Stimulated activated CD8-positive, alpha-beta memory T cell treated with anti-CD3 and anti-CD28 coated beads, Interleukin-12 subunit alpha, Interleukin-12 subunit beta, amount 100 ng/mL, for 4 hours (primary cell): ENCODE measurements at regions not wholly inside any gene's neighbourhood (a gene's known extent, or its start where the extent isn't known, plus 50 kb on each side); places are given as distances from the start of the nearest gene placed in this dataset.

Source experiments
- DNase-seq: peaks from one replicate; pipeline ENCODE4 v3.0.0-alpha.2; 2020; ENCODE audit warnings: low read depth

DNA sequence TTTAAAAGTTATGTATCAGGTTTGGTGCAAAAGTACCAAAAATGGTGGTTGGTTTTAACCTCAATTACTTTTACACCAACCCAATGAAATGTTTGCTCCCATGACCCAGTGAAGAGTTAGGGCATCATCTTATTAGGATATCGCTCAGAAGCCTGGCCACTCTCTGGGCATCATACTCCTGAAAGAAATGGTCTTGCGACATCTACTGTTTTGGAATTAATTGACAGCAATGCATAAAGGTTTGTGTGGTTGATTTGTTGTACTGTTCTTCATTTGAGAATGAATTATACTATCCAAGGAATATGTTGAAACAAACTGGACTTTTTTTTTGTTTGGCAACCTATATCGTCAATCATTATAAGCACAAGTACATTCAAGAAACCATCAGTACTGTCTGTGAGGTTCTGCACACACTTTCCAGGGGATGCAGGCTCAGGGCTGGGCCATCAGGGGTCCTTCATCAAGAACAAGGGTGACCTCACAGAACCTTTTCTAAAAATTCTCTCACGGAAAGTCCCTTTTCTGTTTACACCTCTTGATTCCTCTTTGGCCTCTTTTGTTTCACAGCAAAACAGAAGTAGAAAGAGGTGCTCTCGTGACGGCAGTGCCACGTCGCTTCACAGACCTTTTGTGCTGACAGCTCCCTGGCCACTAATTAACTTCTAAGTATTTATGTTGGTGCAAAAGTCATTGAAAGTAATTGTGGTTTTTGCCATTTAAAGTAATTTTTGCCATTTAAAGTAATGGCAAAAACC, 117.2 kb upstream of the KLF6 start:
- DNase-seq: no peak

DNA sequence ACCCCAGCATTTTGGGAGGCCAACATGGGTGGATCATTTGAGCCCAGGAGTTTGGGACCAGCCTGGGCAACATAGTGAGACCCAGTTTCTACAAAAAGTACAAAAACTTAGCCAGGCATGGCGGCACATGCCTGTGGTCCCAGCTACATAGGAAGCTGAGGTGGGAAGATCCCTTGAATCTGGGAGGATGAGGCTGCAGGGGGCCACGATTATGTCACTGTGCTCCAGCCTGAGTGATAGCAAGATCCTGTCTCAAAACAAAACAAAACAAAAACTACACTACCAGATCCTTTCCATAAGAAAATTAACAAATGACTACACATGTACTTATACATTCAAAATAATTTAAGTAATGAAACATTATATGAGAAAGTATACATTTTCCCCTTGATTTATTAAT, 116.4 kb upstream of the KLF6 start:
- DNase-seq: no peak

DNA sequence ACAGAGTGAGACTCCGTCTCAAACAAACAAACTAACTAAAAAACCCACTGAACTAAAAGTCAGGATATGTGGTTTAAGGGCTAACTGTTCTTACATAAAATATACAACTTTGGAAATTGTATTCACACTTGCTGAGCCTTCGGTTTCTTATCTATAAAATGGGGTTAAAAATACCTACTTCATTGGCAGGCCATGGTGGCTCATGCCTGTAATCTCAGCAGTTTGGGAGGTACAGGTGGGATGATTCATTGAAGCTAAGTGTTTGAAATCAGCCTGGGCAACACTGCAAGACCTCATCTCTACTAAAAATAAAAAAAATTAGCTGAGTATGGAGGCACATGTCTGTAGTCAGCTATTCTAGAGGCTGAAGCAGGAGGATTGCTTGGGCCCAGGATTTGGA, 115.4 kb upstream of the KLF6 start:
- DNase-seq: no peak

DNA sequence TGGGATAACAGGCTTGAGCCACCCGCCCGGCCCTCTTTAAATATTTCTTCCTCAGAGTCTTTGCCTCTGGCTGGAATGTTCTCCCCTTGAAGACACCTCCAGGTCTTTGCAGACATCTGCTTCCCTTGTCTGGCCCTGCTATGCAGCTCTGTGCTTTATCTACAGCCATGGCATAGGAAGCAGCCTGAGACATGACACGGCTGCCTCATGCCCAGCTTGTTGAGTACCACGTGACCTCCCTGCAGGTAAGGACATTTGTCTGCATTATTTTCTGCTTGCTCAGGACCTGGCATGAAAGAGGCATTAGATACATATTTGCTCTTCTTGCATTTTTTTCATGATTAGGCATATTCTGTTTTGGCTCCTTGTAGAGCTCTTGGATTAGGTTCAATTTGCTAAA, 113.8 kb upstream of the KLF6 start:
- DNase-seq: no peak

DNA sequence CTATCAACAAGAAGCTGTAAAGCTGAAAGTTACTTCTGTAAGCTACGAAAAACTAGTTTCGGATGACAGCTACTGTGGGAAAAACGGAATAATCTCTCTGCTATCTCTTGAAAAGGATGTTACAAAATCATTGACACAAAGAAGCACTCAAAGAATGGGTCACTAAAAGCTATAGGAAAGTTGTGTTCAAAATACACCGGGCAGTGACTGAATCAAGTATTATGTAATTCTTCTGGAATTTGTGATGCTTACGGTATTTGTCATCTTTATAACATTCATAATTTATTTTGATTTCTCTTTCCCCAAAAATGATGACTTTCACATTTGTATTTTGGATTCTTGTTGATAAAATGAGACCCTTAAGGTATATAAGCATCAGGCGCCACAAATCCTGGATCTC, 112.1 kb upstream of the KLF6 start:
- DNase-seq: no peak

DNA sequence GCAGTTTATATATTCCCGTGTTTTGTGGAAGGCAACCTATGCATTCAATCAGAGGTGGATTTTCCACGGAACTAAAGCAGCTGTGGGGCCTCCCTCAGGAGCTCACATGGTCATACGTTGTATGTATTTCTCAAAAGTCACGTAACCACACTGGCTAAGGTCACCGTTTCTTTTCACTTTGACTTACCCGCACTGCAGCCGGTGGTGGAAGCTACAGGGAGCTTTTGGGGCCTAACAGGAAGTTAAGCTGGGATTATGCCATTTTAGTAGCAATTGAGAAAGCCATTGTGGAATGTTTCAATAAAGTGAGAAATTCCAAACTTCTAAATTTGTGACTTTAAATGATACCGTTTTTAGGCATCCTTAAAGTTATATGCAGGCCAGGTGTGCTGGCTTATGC, 111.2 kb upstream of the KLF6 start:
- DNase-seq: no peak

DNA sequence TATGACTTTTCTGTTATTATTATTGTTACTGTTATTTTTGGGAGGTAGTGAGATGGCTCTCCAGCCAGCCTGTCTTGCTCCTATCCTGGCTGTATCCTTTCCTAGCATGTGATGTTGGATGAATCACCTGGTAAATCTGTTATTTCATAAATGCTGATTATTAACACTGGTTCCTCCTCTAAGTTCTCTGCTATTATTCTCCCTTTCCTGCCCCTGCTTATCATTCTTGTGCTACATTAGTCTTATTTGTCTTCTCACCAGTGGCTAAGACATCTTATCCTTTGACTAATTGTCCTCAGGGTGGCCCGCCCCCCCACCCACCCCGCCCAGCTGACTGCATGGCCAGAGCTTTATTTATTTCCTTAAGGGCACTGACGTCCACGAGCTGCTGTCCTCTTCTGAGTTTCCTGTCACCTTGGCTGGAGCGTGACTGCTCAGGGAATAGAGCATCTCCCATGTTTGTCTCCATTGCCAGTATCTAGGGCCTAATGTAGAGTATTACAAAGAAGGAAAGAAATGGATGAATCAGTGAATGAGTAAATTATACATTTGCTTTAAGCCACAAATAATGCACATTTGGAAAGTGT, 110.1 kb upstream of the KLF6 start:
- no peak for DNase-seq

DNA sequence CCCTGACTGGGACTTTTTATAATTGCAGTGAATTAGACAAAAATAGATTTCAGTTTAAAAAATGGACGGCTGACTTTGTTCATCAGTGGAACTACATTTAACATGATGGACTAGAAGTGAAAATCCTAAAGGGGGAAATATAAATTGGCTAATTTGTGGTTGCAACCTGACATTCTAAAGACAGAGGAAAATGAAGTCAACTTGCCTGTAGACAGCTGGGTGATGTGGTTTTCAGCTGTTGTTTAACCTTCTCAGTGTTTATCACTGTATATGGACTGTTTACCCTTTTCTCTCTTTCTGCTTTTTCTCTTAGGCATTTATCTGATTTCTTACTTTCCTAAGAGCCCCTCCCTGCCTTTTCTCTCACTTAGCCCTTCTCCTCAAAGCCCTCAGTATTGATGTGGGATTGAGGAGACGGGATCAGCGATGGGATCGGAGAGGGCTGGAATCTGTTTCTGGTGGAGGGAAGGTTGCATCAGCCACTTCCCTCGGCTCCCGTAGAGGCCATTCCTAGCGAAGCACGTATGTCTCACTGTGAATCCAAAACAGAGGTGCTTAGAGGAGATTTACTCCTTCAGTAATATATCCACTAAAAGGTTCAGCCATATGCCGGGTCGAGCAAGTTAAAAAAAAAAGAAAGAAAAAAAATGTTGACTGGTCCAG, 109.0 kb upstream of the KLF6 start:
- no peak for DNase-seq

DNA sequence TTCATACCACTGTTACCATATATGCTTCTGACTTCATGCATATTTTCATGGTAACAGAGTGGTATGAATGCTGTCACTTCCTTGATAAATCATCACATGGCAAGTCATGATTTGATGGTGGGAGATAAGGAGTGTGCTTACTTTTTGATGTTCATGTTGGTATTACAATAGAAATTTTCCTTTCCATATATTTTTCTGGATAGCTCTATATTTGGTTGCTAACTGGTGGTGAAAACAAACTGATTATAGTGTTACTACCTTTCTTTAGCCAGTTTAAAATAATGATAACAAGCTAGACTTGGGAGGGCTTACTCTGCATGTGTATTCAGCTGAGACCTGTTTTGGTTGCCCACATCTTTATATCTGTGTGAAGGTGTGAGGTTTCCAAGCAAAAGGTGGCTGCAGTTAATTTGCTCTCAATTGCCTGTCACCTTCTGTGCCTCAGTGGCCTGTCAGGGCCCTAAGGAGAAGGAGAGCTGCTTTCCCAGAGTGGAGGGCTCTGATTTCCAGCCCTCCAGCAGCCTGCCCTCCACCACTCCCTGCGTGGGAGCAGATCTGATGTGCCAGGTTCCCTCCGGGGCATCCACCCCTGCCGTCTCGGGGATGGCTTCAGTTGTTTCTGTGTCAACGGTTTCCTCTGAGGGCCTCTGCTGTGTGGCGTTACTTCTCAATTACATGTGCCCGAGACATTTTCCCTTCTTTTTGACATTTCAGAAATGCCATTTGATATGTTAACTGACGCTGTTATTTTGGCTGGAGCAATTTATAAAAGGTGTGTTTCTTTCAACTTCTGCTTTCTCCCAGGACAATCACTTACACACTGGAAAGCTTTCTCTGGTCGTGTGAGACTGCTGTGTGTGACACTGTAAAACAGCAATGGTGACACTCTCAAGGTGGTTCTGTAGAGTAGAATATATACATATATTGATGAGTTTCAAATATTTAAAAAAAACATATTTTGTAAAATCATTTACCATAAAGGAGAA, 107.7 kb upstream of the KLF6 start:
- peak; percentile 15 for DNase-seq

DNA sequence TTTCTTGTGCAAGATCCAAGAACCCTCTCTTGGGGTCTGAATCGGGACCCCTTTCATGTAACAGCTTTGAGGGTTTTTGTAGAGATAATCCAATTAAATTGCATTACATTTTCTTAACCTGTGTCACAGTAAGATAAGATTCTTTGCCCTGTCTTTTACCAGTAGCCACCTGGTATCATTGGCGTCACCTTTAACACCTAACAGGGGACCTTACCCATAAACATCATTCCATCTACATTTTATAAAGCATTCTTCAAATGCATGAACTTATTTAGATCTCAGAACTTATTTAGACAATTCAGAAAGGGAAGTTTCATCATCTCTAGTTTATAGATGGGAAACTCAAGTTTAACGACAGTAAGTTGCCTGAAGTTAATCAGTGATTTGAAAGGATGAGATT, 106.4 kb upstream of the KLF6 start:
- no peak for DNase-seq

DNA sequence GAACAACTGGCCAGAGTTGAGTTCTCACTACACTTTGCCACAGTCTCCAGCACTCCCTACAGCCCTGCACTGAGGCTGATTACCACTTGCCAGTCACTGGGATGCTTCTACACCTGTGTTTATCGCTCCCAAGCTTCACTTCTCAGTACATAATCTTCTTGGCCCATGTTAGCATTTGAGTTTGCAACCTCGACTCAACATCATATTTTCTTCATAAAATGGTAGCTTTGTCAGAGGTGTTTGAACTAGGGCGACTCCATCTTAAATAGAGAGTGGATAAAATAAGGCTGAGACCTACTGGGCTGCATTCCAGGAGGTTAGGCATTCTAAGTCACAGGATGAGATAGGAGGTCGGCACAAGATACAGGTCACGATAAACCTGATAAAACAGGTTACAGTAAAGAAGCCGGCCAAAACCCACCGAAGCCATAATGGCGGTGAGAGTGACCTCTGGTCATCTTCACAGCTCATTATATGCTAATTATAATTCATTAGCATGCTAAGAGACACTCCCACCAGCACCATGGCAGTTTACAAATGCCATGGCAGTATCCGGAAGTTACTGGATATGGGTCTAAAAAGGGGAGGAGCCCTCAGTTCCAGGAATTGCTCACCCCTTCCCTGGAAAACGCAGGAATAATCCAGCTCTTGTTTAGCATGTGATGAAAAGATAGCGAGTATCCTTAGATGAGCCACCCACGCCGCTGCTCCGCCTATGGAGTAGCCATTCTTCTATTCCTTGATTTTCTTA, 105.8 kb upstream of the KLF6 start:
- DNase-seq: no peak

DNA sequence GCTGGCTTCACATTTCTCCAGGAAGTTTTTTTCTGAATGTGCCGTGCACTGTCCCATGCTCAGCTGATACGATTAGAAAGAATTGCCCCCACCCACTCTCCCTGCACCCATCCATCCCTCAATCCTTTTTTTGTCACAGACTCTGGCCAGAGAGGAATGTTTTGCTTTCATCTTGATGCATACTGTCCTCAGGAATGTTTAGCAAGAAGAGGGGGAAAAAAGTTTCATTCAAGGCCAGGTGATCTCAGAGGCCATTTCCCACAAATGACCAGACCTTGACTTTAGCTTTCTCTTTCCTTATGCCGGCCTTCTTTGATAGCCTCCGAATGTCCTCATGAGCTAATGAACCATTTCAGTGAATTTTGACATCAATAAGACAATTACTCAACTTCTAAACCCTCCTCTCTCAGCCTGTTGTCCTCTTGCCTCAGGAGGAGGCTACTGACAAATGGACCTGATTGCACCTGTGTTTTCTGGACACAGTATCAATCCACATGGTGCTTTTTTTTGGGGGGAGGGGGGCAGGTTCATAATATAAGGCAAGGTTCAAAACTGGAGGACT, 105.0 kb upstream of the KLF6 start:
- DNase-seq: no peak

DNA sequence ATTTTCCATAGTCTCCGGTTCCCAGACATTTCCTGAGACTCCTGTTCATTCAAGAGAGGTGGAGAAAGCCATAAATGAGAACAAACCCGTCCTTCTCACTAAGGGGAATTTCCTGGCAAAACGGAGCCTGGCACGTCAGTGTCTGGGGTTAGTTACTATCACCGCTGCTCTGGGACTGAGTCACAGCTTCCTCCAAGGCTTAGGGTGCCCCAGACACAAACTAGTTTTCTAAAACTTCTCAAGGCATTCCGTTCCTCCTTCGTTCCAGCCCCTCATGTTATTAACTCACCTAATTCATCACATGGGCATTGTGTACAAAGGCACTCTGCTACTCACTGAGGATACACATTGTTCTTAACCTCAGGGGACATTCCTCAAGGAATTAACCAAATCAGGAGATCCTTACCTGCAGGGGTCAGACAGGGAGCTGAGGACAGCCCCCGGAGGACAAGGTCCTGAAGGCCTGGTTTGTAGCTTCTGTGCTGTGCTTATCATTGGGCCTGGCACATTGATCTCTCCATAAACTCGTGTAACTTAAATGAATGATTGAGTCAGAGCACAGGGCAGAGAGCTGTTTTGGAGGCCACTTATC, 103.0 kb upstream of the KLF6 start:
- DNase-seq: peak; percentile 24

DNA sequence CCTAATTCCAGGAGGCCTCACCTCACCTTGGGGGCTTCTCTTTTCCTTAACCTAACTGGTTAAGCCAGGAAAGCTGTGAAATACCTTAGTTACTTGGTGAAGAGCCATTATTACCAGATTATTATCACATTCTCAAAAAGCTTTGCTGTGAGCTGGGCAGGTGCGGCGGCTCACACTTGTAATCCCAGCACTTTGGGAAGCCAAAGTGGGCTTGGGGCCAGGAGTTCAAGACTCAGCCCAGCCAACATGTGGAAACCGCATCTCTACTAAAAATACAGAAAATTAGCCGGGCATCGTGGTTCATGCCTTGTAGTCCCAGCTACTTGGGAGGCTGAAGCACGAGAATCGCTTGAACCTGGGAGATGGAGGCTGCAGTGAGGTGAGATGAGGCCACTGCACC, 102.4 kb upstream of the KLF6 start:
- DNase-seq: no peak

DNA sequence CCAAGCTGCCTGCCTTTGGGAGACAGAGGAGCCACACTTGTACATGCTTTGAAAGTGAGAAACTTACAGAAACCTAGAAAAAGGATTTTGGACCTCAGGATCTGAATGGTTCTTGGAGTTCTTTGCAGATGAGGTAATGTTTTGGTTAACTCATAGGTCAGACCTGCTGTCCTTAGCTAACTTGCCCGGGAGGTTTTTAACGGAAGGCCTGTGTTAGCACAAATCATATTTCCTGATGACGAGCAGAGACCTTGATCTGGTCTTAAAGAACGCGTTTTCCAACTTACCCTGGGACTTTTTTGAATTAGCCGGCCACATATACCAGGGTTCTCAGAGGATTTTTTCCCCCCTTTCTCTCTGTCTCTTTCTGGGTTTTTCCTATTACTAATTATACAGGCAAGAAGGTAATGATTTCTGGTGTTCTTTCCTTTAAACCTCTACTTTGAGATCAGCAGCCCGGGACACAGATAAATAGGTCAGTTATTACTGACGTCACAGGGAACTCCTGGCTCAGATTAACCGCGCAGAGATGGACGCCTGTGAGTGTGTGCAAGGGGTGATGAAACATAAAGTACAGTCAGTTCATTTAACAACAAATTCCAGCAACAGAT, 101.7 kb upstream of the KLF6 start:
- no peak for DNase-seq

DNA sequence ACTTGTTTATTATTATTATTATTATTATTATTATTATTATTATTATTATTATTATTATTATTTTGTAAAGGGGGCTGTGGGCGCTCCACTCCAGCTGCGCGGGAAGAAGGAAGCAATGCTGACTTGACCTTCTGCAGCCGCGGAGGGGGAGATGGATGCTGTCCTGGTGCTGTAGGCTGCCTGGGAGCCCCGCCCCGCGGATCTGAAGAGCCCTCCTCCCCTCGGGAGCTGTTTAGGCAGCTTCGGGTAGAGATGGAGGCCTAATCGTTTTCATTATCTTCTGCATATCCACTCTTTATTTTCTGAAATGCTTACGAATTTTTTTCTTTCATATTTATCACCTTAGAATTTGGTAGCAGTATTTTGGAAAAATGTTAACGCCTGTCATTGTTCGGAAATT, 101.2 kb upstream of the KLF6 start:
- no peak for DNase-seq

DNA sequence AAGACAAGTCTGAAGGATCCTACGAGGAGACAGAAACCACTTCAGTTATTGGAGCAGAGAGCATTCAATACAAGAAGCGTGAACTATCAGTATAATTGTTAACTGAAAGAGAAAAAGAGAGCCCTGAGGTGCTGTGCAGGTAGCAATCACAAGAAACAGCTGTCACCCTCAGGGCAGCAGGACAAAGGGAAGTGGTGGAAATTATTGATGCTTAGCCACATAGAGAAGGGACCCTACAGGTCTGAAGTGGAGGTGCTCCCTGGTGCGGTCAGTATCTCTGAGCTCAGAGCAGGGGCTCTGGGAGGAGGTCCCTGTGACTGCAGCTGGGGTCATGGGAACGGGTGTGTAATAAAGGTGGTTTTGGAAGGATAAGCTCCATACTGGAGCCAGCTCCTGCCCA, 97.8 kb upstream of the KLF6 start:
- DNase-seq: no peak

DNA sequence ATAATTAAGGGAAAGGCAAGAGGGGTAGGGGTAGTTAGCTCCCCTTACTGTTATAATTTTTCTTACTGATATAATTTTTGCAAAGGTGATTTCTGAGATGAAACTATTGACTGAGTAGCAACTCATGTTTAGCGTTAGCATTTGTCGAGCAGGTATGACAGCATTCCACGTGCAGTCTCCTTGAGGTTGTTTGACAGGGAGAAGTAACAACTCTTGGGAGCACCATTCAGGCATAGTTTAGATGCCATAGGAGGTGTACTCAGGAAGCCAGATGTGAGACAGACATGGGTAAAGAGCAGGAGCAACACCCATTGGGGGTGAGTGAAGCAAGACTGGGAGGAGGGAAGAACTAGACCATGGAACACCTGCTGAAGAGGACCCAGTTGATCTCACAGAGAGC, 96.6 kb upstream of the KLF6 start:
- no peak for DNase-seq

DNA sequence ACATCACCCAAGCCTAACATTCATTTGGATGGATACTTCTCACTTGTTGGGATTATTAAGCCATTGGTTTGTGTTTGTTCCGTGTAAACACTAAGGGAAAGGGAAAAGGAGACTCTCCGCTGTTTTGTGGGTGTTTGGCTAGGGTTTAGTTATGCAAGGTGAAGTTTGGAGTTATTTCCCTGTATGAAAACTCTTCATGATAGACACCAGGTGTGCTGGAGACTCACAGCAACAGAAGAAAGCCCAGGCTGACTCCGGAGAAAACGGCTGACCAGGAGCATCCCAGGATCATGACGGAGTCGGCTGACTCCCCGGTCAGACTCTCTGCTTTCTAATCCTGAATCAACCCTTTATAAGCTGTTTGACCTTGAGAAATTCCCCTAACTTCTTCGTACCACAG, 94.1 kb upstream of the KLF6 start:
- no peak for DNase-seq

DNA sequence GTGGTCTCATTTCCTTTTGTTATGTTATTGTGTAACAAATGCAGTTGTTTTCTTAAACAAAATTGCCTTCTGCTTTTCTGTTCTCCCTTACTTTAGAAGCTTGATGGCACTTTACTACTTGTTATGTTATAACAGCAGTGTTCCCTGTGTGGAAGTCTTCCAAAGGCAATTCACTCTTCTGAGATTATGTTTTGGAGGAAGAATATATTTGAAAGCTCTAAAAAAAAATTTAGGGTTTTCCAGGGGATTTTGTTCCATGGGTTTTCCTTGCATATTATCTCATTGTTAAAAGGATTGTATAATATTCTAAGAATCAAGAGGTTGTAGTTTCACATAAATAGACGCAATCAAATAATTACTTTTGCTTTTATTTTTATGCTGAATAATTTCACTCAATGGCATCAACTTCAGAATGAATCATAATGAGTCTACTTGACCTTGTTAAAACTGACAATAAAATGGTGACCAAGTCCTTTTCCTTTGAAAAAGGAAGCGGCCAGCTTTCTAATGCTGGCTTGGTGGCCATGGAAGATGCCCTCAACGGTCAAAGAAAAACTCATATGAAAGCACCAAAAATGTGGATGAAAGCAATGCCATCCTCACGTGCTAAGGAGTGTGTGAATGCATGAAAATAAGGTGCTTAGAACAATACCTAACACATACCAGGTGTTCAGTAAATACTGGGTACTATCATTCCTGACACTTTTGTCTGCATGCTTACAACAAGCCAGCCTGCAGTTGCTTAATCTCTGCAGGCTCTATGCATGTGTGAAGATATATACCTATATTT, 92.4 kb upstream of the KLF6 start:
- no peak for DNase-seq
